Endothelial cell of umbilical vein (primary cell): ENCODE measurements at regions not wholly inside any gene's neighbourhood (a gene's known extent, or its start where the extent isn't known, plus 50 kb on each side); places are given as distances from the start of the nearest gene placed in this dataset.
"Not testable (repeated sequence)": the region's sequence is repeated elsewhere in the genome, so short reads cannot be mapped to it uniquely, and the experiment has no call there.

Experiments used
- BruUV-seq: library from RNA; stranded (reverse); fragments of 400-500 nt; replicated peaks from 2 replicates; lab custom pipeline; 2021; lab: Mats Ljungman, UMichigan
- CTCF ChIA-PET: fragments of 300-600, 350-600 bp; sonication (Branson Sonifier 250); formaldehyde crosslinking; loops from one replicate; lab custom pipeline; 2021; ENCODE audit warnings: antibody characterized with exemption, inconsistent platforms; lab: Charles Lee
- POLR2A ChIA-PET: fragments of 300-600, 350-600 bp; sonication (Branson Sonifier 250); formaldehyde crosslinking; loops from one replicate; lab custom pipeline; 2021; ENCODE audit warnings: antibody characterized with exemption, inconsistent platforms; lab: Charles Lee
- DNase-seq: peaks from one replicate; pipeline ENCODE4 v3.0.0-alpha.2; 2011; ENCODE audit warnings: low read depth, low spot score
- FAIRE-seq: peaks from 2 replicates; lab custom pipeline; 2011; peaks lifted over from hg19 to GRCh38; lab: Jason Lieb, UNC
- H2AFZ ChIP-seq: 2 replicates; pipeline ENCODE4 v1.6.0; 2012; ENCODE audit warnings: low read depth, low read length, control low read depth, inconsistent platforms
- H3K27ac ChIP-seq: 2 replicates; pipeline ENCODE4 v1.5.1; 2011; ENCODE audit warnings: low read depth, mild to moderate bottlenecking, control low read depth, low read length, moderate library complexity; ENCODE audit not compliant: insufficient read depth
- H3K27me3 ChIP-seq, 2 experiments: 2 replicates each; pipeline versions ENCODE4 v1.6.0 to v1.6.1; 2011; ENCODE audit warnings: low read length in 2 of 2, mixed read lengths in 1 of 2; ENCODE audit not compliant: control insufficient read depth in 2 of 2, insufficient read depth in 2 of 2
- H3K36me3 ChIP-seq, 2 experiments: 2 replicates in 1 of 2; 3 replicates in 1 of 2; pipeline ENCODE4 v1.5.1; 2011; ENCODE audit warnings: low read length in 2 of 2, mild to moderate bottlenecking in 1 of 2, moderate library complexity in 1 of 2; ENCODE audit not compliant: control insufficient read depth in 2 of 2, insufficient read depth in 2 of 2; ENCODE audit errors: extremely low read depth in 1 of 2
- H3K4me1 ChIP-seq: 3 replicates; pipeline ENCODE4 v1.5.1; 2011; ENCODE audit warnings: mild to moderate bottlenecking, low read length; ENCODE audit not compliant: control insufficient read depth, insufficient read depth; ENCODE audit errors: extremely low read depth
- H3K4me2 ChIP-seq: 2 replicates; pipeline ENCODE4 v1.6.1; 2011; ENCODE audit warnings: low read length, control low read depth, mixed read lengths; ENCODE audit not compliant: insufficient read depth
- H3K4me3 ChIP-seq, 3 experiments: fragments of 200-600 bp in 1 of 3; sonication (generic), shearing (Covaris generic) in 1 of 3; replicated peaks in 1 of 3; 2 replicates each; pipeline ENCODE4 v1.5.1; 2011 to 2016; ENCODE audit warnings: control low read depth in 3 of 3, low read length in 3 of 3, mild to moderate bottlenecking in 2 of 3, inconsistent platforms in 1 of 3, low read depth in 1 of 3, moderate library complexity in 1 of 3; ENCODE audit not compliant: insufficient read depth in 1 of 3
- H3K79me2 ChIP-seq: 2 replicates; pipeline ENCODE4 v1.6.0; 2012; ENCODE audit warnings: low read length, inconsistent platforms; ENCODE audit not compliant: control insufficient read depth, insufficient read depth
- H3K9ac ChIP-seq: replicated peaks from 2 replicates; pipeline ENCODE3; 2011; ENCODE audit warnings: low read length, control low read depth; ENCODE audit not compliant: insufficient read depth; ENCODE audit errors: extremely low read depth
- H3K9me1 ChIP-seq: replicated peaks from 3 replicates; pipeline ENCODE4 v1.6.0; 2011; ENCODE audit warnings: mild to moderate bottlenecking, low read length; ENCODE audit not compliant: control insufficient read depth, insufficient read depth; ENCODE audit errors: extremely low read depth
- H3K9me3 ChIP-seq: replicated peaks from 2 replicates; pipeline ENCODE4 v1.5.1; 2012; ENCODE audit warnings: low read length, inconsistent platforms; ENCODE audit not compliant: control insufficient read depth, insufficient read depth
- H4K20me1 ChIP-seq: replicated peaks from 2 replicates; pipeline ENCODE3; 2011; ENCODE audit warnings: mild to moderate bottlenecking, low read length; ENCODE audit not compliant: control insufficient read depth, insufficient read depth; ENCODE audit errors: extremely low read depth
- CTCF ChIP-seq, 2 donors: IDR thresholded peaks; 1 replicate in 1 of 2; 2 replicates in 1 of 2; pipeline ENCODE4 v1.5.1; 2011; ENCODE audit warnings: low read length in 2 of 2, mild to moderate bottlenecking in 2 of 2, moderate library complexity in 2 of 2, control low read depth in 1 of 2, inconsistent platforms in 1 of 2, low read depth in 1 of 2; ENCODE audit not compliant: insufficient read depth in 1 of 2; ENCODE audit errors: extremely low read depth in 1 of 2
- EZH2 ChIP-seq: IDR thresholded peaks from 2 replicates; pipeline ENCODE4 v1.6.1; 2012; ENCODE audit warnings: borderline replicate concordance, low read depth, mild to moderate bottlenecking, moderate library complexity, low read length, inconsistent platforms; ENCODE audit not compliant: severe bottlenecking
- FOS ChIP-seq: IDR thresholded peaks from 2 replicates; pipeline ENCODE4 v1.6.1; 2011; ENCODE audit warnings: mild to moderate bottlenecking, low read length, moderate library complexity, borderline replicate concordance; ENCODE audit not compliant: insufficient read depth
- GATA2 ChIP-seq: IDR thresholded peaks from 2 replicates; pipeline ENCODE4 v1.7.0; 2011; ENCODE audit warnings: low read depth, mild to moderate bottlenecking, moderate library complexity, mixed read lengths, low read length; ENCODE audit not compliant: insufficient read length, insufficient read depth
- JUN ChIP-seq: IDR thresholded peaks from 2 replicates; pipeline ENCODE4 v1.6.1; 2011; ENCODE audit warnings: borderline replicate concordance, low read depth; ENCODE audit not compliant: insufficient read length, insufficient read depth
- MAX ChIP-seq: IDR thresholded peaks from 2 replicates; pipeline ENCODE4 v1.6.1; 2011; ENCODE audit not compliant: insufficient read depth, insufficient read length
- MYC ChIP-seq: IDR thresholded peaks from one replicate; pipeline ENCODE4 v1.6.1; 2011; ENCODE audit warnings: mild to moderate bottlenecking, low read depth, low read length
- POLR2A ChIP-seq: IDR thresholded peaks from 2 replicates; pipeline ENCODE4 v1.6.1; 2012; ENCODE audit warnings: low read depth, mild to moderate bottlenecking, control low read depth, low read length
- POLR2AphosphoS5 ChIP-seq: IDR thresholded peaks from 2 replicates; pipeline ENCODE4 v1.6.1; 2012; ENCODE audit warnings: low read depth, mild to moderate bottlenecking, control low read depth, low read length, moderate library complexity; ENCODE audit not compliant: insufficient read depth
- dilution Hi-C: fragments of 300-500 bp; cut with MboI; formaldehyde crosslinking; loops from one replicate; pipeline ENCODE4 v1.15.0; 2019; ENCODE audit warnings: low sequenced_read_pairs; ENCODE audit not compliant: extremely low pct_ligation_motif_present
- intact Hi-C: fragments of 100-400 bp; cut with micrococcal nuclease; formaldehyde crosslinking; loops from one replicate; pipeline ENCODE4 v1.10.0; 2022

GRCh38 chr4:159966746-159967145 lies 863.9 kb downstream of the RAPGEF2 start:
- H3K4me2 ChIP-seq = no peak overlapping the region
- H3K9me3 ChIP-seq = no peaks in the 10 kb centered on the region
- no peaks in the 10 kb centered on the region for H3K9me1 ChIP-seq
- TF ChIP-seq CTCF (IDR thresholded peaks at IDR 0.05; ENCODE audit: extremely low read depth in 1 of 2, insufficient read depth in 1 of 2, low read depth in 1 of 2, low read length in 2 of 2) = no peak
- TF ChIP-seq EZH2 = no peak
- no peak for TF ChIP-seq MYC
- no peak for TF ChIP-seq GATA2
- TF ChIP-seq POLR2AphosphoS5 = no peak
- no peak for TF ChIP-seq MAX
- no peak for TF ChIP-seq FOS
- TF ChIP-seq JUN = no peak
- no peak for TF ChIP-seq POLR2A
- POLR2A ChIA-PET = no interaction called here
- no peaks in the 10 kb centered on the region for H3K4me1 ChIP-seq
- no peaks in the 10 kb centered on the region for H3K79me2 ChIP-seq
- FAIRE-seq (no peak), DNase-seq (no peak)
- no peak overlapping the region for H2AFZ ChIP-seq
- no peak overlapping the region for H3K27ac ChIP-seq
- no peak overlapping the region for H3K4me3 ChIP-seq
- no peak overlapping the region for H3K9ac ChIP-seq
- no peaks in the 10 kb centered on the region for H4K20me1 ChIP-seq
- no peaks in the 10 kb centered on the region for H3K27me3 ChIP-seq
- BruUV-seq = no TSS peak
- H3K36me3 ChIP-seq = no peaks in the 10 kb centered on the region
- dilution Hi-C loops (no loop called here), intact Hi-C loops (no loop called here)
- CTCF ChIA-PET = no interaction called here

GRCh38 chr4:159976871-159977482 lies 874.1 kb downstream of the RAPGEF2 start:
- H3K36me3 ChIP-seq, H2AFZ ChIP-seq, intact Hi-C loops, BruUV-seq, H3K9me1 ChIP-seq, POLR2A ChIA-PET, H3K27ac ChIP-seq, H3K4me1 ChIP-seq, CTCF ChIA-PET, dilution Hi-C loops, FAIRE-seq, H3K79me2 ChIP-seq, H3K4me3 ChIP-seq, H3K9me3 ChIP-seq, DNase-seq, H3K27me3 ChIP-seq, H4K20me1 ChIP-seq, H3K4me2 ChIP-seq, H3K9ac ChIP-seq: not testable (repeated sequence)
